DOHH2 (cell line): ENCODE measurements at regions not wholly inside any gene's neighbourhood (a gene's known extent, or its start where the extent isn't known, plus 50 kb on each side); places are given as distances from the start of the nearest gene placed in this dataset.

Source experiments
- H3F3A ChIP-seq: fragments of 200-600 bp; sonication (generic), shearing (Covaris generic); 2 replicates; pipeline ENCODE4 v1.6.0; 2016; ENCODE audit warnings: antibody characterized with exemption, mild to moderate bottlenecking; ENCODE audit not compliant: control insufficient read depth, insufficient read depth
- H3K27ac ChIP-seq: fragments of 200-600 bp; sonication (generic); 2 replicates; pipeline ENCODE4 v1.5.1; 2014; ENCODE audit warnings: low read depth, mild to moderate bottlenecking, low read length, moderate library complexity
- H3K27me3 ChIP-seq: fragments of 200-600 bp; sonication (generic); 2 replicates; pipeline ENCODE4 v1.6.1; 2014; ENCODE audit warnings: mild to moderate bottlenecking, low read length, mixed read lengths; ENCODE audit not compliant: control insufficient read depth
- H3K36me3 ChIP-seq: fragments of 200-600 bp; sonication (generic); 2 replicates; pipeline ENCODE4 v1.6.1; 2014; ENCODE audit warnings: mild to moderate bottlenecking, low read length, moderate library complexity, mixed read lengths; ENCODE audit not compliant: control insufficient read depth
- H3K4me1 ChIP-seq: fragments of 200-600 bp; sonication (generic); 2 replicates; pipeline ENCODE4 v1.6.1; 2014; ENCODE audit warnings: mild to moderate bottlenecking, low read length, mixed read lengths; ENCODE audit not compliant: control insufficient read depth
- H3K4me2 ChIP-seq: fragments of 200-600 bp; sonication (generic); 2 replicates; pipeline ENCODE4 v1.6.0; 2014; ENCODE audit warnings: mild to moderate bottlenecking, low read length, moderate library complexity
- H3K4me3 ChIP-seq: fragments of 200-600 bp; sonication (generic); 2 replicates; pipeline ENCODE4 v1.5.1; 2014; ENCODE audit warnings: mild to moderate bottlenecking, low read length, mixed read lengths
- H3K79me2 ChIP-seq: fragments of 200-600 bp; sonication (generic); 2 replicates; pipeline ENCODE4 v1.6.1; 2014; ENCODE audit warnings: mild to moderate bottlenecking, low read length, mixed read lengths; ENCODE audit not compliant: control insufficient read depth
- H3K9me2 ChIP-seq: fragments of 200-600 bp; sonication (generic); replicated peaks from 2 replicates; pipeline ENCODE4 v1.6.1; 2014; ENCODE audit warnings: mild to moderate bottlenecking, low read length, mixed read lengths; ENCODE audit not compliant: control insufficient read depth
- H3K9me3 ChIP-seq: fragments of 200-600 bp; sonication (generic); 2 replicates; pipeline ENCODE4 v1.6.1; 2014; ENCODE audit warnings: antibody characterized with exemption, low read length, mixed read lengths; ENCODE audit not compliant: control insufficient read depth, insufficient read depth
- H4K20me1 ChIP-seq: fragments of 200-600 bp; sonication (generic); 2 replicates; pipeline ENCODE4 v1.6.0; 2014; ENCODE audit warnings: low read depth, mild to moderate bottlenecking, antibody characterized with exemption, low read length, moderate library complexity; ENCODE audit not compliant: control insufficient read depth, insufficient read depth
- EZH2phosphoT487 ChIP-seq: fragments of 200-600 bp; sonication (generic); IDR thresholded peaks from 2 replicates; pipeline ENCODE4 v1.6.1; 2017; ENCODE audit warnings: borderline replicate concordance, mild to moderate bottlenecking, antibody characterized with exemption, low read length, moderate library complexity, mixed read lengths
- TF ChIP-seq, protein P1 (sequence below): fragments of 200-600 bp; sonication (generic); IDR thresholded peaks from one replicate; pipeline ENCODE4 v1.5.1; 2014; ENCODE audit warnings: antibody characterized with exemption, mild to moderate bottlenecking, low read depth, low read length; ENCODE audit not compliant: poor library complexity, severe bottlenecking

DNA sequence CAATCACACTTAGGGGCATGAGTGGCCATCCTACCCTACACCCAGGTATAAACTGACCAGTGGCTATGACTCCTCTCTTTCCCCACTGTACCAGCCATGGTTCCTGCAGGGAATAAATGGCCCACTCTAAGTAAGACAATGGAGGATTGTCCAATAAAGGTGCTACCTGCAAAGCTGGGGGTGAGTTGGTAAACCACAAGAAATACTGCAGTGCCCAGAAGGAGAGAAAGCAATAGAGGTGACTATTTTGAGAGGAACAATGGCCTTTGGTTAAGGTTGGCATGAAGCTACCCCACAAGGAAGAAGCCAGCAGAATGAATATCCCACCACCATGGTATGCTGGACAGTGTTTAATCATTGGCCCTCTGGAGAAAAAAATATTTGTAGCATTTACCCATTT lies 233.3 kb upstream of the ECI2 start:
- H3K27ac ChIP-seq = no peak overlapping the region
- H3K9me3 ChIP-seq = no peaks in the 10 kb centered on the region
- H3F3A ChIP-seq = no peaks in the 10 kb centered on the region
- no peaks in the 10 kb centered on the region for H3K79me2 ChIP-seq
- no peaks in the 10 kb centered on the region for H3K36me3 ChIP-seq
- no peaks in the 10 kb centered on the region for H3K4me1 ChIP-seq
- no peaks in the 10 kb centered on the region for H4K20me1 ChIP-seq
- no peak overlapping the region for H3K4me3 ChIP-seq
- H3K9me2 ChIP-seq = no peaks in the 10 kb centered on the region; the same call in 1 of the 2 replicates
- H3K4me2 ChIP-seq = no peak overlapping the region
- no peaks in the 10 kb centered on the region for H3K27me3 ChIP-seq
- TF ChIP-seq, protein P1, sequence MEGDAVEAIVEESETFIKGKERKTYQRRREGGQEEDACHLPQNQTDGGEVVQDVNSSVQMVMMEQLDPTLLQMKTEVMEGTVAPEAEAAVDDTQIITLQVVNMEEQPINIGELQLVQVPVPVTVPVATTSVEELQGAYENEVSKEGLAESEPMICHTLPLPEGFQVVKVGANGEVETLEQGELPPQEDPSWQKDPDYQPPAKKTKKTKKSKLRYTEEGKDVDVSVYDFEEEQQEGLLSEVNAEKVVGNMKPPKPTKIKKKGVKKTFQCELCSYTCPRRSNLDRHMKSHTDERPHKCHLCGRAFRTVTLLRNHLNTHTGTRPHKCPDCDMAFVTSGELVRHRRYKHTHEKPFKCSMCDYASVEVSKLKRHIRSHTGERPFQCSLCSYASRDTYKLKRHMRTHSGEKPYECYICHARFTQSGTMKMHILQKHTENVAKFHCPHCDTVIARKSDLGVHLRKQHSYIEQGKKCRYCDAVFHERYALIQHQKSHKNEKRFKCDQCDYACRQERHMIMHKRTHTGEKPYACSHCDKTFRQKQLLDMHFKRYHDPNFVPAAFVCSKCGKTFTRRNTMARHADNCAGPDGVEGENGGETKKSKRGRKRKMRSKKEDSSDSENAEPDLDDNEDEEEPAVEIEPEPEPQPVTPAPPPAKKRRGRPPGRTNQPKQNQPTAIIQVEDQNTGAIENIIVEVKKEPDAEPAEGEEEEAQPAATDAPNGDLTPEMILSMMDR = no peak
- TF ChIP-seq EZH2phosphoT487 = no peak

DNA sequence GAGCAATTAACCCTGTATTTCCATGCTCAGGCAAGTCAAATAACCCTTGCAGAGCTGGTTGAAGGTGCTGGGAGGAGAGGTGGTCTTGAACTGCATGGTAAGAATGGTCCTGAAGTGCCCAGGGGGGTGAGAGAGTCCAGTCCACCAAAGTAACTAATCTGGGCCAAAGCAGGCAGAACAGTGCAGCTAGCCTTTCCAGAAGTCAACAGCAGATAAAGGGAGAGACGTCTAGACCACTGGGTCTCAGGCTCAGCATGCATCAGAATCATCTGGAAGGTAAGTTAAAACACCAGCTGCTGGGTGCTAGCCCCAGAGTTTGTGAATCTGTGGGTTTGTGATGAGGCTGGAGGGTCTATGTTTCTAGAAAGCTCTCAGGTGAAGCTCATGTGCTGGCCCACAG lies 232.3 kb upstream of the ECI2 start:
- Histone ChIP-seq H3F3A (no peaks in the 10 kb centered on the region), H3K4me1 (no peaks in the 10 kb centered on the region), H3K9me3 (no peaks in the 10 kb centered on the region), H3K4me2 (no peak overlapping the region), H3K79me2 (no peaks in the 10 kb centered on the region), H3K27ac (no peak overlapping the region), H3K4me3 (no peak overlapping the region), H4K20me1 (no peaks in the 10 kb centered on the region), H3K36me3 (no peaks in the 10 kb centered on the region), H3K27me3 (no peaks in the 10 kb centered on the region), H3K9me2 (no peaks in the 10 kb centered on the region; the same call in 1 of the 2 replicates)
- no peak for TF ChIP-seq EZH2phosphoT487
- TF ChIP-seq, protein P1 = no peak

DNA sequence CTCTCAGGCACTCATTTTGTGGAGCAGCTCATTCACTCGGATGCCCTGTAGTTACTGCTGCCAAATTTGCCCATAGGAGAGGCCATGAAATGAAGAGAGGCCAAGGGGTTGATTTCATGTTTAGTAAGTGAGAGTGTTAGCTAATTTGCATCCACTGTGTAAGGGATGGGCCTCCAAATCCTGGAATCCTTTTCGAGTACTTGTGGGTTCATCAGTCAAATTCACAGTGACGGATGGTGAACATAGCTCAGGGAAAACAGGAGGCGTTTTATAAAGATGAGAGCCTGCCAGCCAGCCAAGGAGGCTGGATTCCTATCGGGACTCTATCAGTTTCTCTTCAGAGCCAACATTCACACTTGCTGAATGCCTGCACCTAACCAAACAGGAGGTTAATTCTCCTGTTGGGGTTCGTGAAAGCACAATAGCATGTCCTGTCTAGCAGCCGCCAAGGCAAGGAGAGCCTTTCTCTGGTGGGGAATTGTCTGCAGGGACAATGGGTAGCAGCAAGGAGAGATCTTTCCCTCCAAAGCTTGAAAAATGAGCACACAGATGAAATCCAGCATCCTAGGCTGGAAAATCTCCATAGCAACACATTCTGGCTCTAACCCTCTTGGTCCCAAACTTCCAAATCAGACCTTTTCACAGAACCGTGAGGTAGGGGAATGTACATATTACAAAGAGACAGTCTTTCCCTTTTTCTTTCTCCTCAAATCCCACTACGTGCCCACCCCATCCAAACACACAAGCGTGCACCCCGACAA lies 231.4 kb upstream of the ECI2 start:
- no peaks in the 10 kb centered on the region; the same call in 1 of the 2 replicates for H3K9me2 ChIP-seq

More for the DNA sequence above, 231.4 kb upstream of the ECI2 start:
- no peaks in the 10 kb centered on the region for H3K9me3 ChIP-seq
- H3K4me2 ChIP-seq = no peak overlapping the region
- H3K27me3 ChIP-seq = no peaks in the 10 kb centered on the region
- no peaks in the 10 kb centered on the region for H3K79me2 ChIP-seq
- TF ChIP-seq, protein P1 = no peak
- TF ChIP-seq EZH2phosphoT487 = no peak
- no peaks in the 10 kb centered on the region for H3K4me1 ChIP-seq
- no peak overlapping the region for H3K27ac ChIP-seq
- no peaks in the 10 kb centered on the region for H3F3A ChIP-seq
- no peak overlapping the region for H3K4me3 ChIP-seq
- H4K20me1 ChIP-seq = no peaks in the 10 kb centered on the region
- no peaks in the 10 kb centered on the region for H3K36me3 ChIP-seq
